GM21526 (cell line): ENCODE measurements at regions not wholly inside any gene's neighbourhood (a gene's known extent, or its start where the extent isn't known, plus 50 kb on each side); places are given as distances from the start of the nearest gene placed in this dataset.
A peak's percentile ranks its signal among the peaks of the same experiment; 100 is the strongest.
"Not testable (repeated sequence)": the region's sequence is repeated elsewhere in the genome, so short reads cannot be mapped to it uniquely, and the experiment has no call there.

Experiments
- ATAC-seq: cut with Tn5 transposase; IDR thresholded peaks from one replicate; pipeline ENCODE4 v1.9.1; 2021; ENCODE audit warnings: moderate library complexity; ENCODE audit not compliant: unreplicated experiment, low FRiP score

- peak; percentile 100 for ATAC-seq
Observed at GRCh38 chr2:14903709-14904374, 271.3 kb downstream of the LRATD1 start.

GRCh38 chr2:14904378-14904777 lies 271.9 kb downstream of the LRATD1 start:
- not testable (repeated sequence) for ATAC-seq

GRCh38 chr2:14905571-14905970 lies 273.1 kb downstream of the LRATD1 start:
- no peak for ATAC-seq

- no peak for ATAC-seq
Observed at GRCh38 chr2:14907014-14907612, 274.6 kb downstream of the LRATD1 start.

GRCh38 chr2:14909795-14910194 lies 277.3 kb downstream of the LRATD1 start:
- no peak for ATAC-seq

- no peak for ATAC-seq
Observed at GRCh38 chr2:14910654-14911053, 278.1 kb downstream of the LRATD1 start.

- no peak for ATAC-seq
Observed at GRCh38 chr2:14915983-14916382, 283.5 kb downstream of the LRATD1 start.

GRCh38 chr2:14923820-14924580 lies 291.5 kb downstream of the LRATD1 start:
- no peak for ATAC-seq

- no peak for ATAC-seq
Observed at GRCh38 chr2:14925471-14925870, 293.0 kb downstream of the LRATD1 start.

- ATAC-seq, result no peak
Observed at GRCh38 chr2:14927021-14927564, 294.6 kb downstream of the LRATD1 start.

- ATAC-seq, result no peak
Observed at GRCh38 chr2:14928056-14928455, 295.5 kb downstream of the LRATD1 start.

GRCh38 chr2:14930441-14930840 lies 297.9 kb downstream of the LRATD1 start:
- no peak for ATAC-seq

- ATAC-seq, result no peak
Observed at GRCh38 chr2:14932285-14932684, 299.8 kb downstream of the LRATD1 start.

GRCh38 chr2:14933753-14934152 lies 301.2 kb downstream of the LRATD1 start:
- no peak for ATAC-seq

GRCh38 chr2:14936426-14936825 lies 303.9 kb downstream of the LRATD1 start:
- ATAC-seq, result no peak

- ATAC-seq, result no peak
Observed at GRCh38 chr2:14937336-14937735, 304.8 kb downstream of the LRATD1 start.

- ATAC-seq, result no peak
Observed at GRCh38 chr2:14941151-14941631, 308.7 kb downstream of the LRATD1 start.

GRCh38 chr2:14942987-14943386 lies 310.5 kb downstream of the LRATD1 start:
- ATAC-seq, result no peak

- peak; percentile 76 for ATAC-seq
Observed at GRCh38 chr2:14944562-14945346, 312.2 kb downstream of the LRATD1 start.

GRCh38 chr2:14951569-14952285 lies 319.2 kb downstream of the LRATD1 start:
- ATAC-seq, result no peak
